ENCODE measurements at regions not wholly inside any gene's neighbourhood (a gene's known extent, or its start where the extent isn't known, plus 50 kb on each side); places are given as distances from the start of the nearest gene placed in this dataset.

- in situ Hi-C loops (cut with MboI; ENCODE audit: low sequenced_read_pairs, unreplicated experiment): no loop called here
- DNase-seq (ENCODE audit: low spot score): no peak
- TF ChIP-seq, protein P1, sequence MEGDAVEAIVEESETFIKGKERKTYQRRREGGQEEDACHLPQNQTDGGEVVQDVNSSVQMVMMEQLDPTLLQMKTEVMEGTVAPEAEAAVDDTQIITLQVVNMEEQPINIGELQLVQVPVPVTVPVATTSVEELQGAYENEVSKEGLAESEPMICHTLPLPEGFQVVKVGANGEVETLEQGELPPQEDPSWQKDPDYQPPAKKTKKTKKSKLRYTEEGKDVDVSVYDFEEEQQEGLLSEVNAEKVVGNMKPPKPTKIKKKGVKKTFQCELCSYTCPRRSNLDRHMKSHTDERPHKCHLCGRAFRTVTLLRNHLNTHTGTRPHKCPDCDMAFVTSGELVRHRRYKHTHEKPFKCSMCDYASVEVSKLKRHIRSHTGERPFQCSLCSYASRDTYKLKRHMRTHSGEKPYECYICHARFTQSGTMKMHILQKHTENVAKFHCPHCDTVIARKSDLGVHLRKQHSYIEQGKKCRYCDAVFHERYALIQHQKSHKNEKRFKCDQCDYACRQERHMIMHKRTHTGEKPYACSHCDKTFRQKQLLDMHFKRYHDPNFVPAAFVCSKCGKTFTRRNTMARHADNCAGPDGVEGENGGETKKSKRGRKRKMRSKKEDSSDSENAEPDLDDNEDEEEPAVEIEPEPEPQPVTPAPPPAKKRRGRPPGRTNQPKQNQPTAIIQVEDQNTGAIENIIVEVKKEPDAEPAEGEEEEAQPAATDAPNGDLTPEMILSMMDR (IDR thresholded peaks at IDR 0.05; ENCODE audit: borderline replicate concordance, control extremely low read depth, extremely low read depth, insufficient read depth, missing control alignments): no peak
Measured at GRCh38 chr2:237022533-237022932, 63.2 kb upstream of the COPS8 start.

GRCh38 chr2:237024255-237024654 lies 61.4 kb upstream of the COPS8 start:
- in situ Hi-C loops (cut with MboI; ENCODE audit: low sequenced_read_pairs, unreplicated experiment): no loop called here
- TF ChIP-seq, protein P1 (IDR thresholded peaks at IDR 0.05; ENCODE audit: borderline replicate concordance, control extremely low read depth, extremely low read depth, insufficient read depth, missing control alignments): no peak

GRCh38 chr2:237025090-237025865 lies 60.4 kb upstream of the COPS8 start:
- DNase-seq (ENCODE audit: low spot score): no peak
- in situ Hi-C loops (cut with MboI; ENCODE audit: low sequenced_read_pairs, unreplicated experiment): no loop called here
- TF ChIP-seq, protein P1 (IDR thresholded peaks at IDR 0.05; ENCODE audit: borderline replicate concordance, control extremely low read depth, extremely low read depth, insufficient read depth, missing control alignments): no peak

More at GRCh38 chr2:237024255-237024654, 61.4 kb upstream of the COPS8 start:
- DNase-seq (ENCODE audit: low spot score): no peak

DNA sequence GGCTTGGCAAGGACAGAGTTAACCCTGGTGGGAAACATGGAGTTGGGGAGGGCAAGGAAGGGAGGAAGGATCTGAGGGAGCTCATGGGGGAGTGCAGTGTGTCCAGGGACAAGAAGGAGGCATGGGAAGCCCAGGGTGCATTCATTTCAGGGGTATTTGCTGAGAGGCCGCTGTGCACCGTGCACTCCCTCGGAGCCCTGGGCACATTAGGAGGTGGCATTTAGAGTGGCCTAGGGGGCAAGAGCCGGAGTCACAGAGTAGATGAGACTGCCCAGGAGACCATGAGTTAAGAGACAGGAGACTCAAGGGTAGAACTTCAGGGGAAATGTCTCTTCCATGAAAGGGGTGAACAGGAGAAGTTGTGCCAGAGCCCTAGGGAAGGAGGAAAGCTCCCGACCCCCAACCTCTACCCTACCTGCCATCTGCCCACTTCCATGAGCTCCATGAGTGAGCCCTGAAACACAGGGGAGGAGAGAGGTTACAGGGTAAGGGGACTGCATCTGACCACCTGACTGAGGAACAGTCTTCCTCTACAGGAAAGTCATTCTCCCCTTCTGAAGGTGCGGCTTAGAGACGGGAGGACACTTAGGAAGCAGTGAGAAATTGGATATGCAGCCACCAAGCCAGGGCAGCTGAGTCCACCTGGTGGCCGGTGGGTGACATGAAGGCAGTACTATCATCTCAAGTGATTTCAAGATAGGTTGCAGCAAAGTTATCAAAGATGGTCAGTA lies 58.5 kb upstream of the COPS8 start:
- in situ Hi-C loops (cut with MboI; ENCODE audit: low sequenced_read_pairs, unreplicated experiment): no loop called here
- TF ChIP-seq, protein P1 (IDR thresholded peaks at IDR 0.05; ENCODE audit: borderline replicate concordance, control extremely low read depth, extremely low read depth, insufficient read depth, missing control alignments): peak; percentile 63
- peak; percentile 53 for DNase-seq (ENCODE audit: low spot score)

GRCh38 chr2:237027712-237028029 lies 58.0 kb upstream of the COPS8 start:
- in situ Hi-C loops (cut with MboI; ENCODE audit: low sequenced_read_pairs, unreplicated experiment): no loop called here
- TF ChIP-seq, protein P1 (IDR thresholded peaks at IDR 0.05; ENCODE audit: borderline replicate concordance, control extremely low read depth, extremely low read depth, insufficient read depth, missing control alignments): no peak
- no peak for DNase-seq (ENCODE audit: low spot score)

- DNase-seq (ENCODE audit: low spot score): no peak
- TF ChIP-seq, protein P1 (IDR thresholded peaks at IDR 0.05; ENCODE audit: borderline replicate concordance, control extremely low read depth, extremely low read depth, insufficient read depth, missing control alignments): no peak
- in situ Hi-C loops (cut with MboI; ENCODE audit: low sequenced_read_pairs, unreplicated experiment): no loop called here
Measured at GRCh38 chr2:237030382-237030781, 55.3 kb upstream of the COPS8 start.

All from GM13976 (cell line).